ENCODE measurements at regions not wholly inside any gene's neighbourhood (a gene's known extent, or its start where the extent isn't known, plus 50 kb on each side); places are given as distances from the start of the nearest gene placed in this dataset.

- TF ChIP-seq SRSF1 (IDR thresholded peaks at IDR 0.05; ENCODE audit: low read depth, low read length) (no peak), POLR2A (conservative IDR thresholded peaks at IDR 0.05) (no peak), CTCF (IDR thresholded peaks at IDR 0.05 in 2 of 3, conservative IDR thresholded peaks at IDR 0.05 in 1 of 3; ENCODE audit: insufficient read depth in 2 of 3, low read depth in 1 of 3, low read length in 3 of 3) (no peak), ZNF444 (CRISPR knock-in tag; IDR thresholded peaks at IDR 0.05) (no peak), REST (IDR thresholded peaks at IDR 0.05; ENCODE audit: borderline replicate concordance) (no peak), REST (CRISPR knock-in tag; IDR thresholded peaks at IDR 0.05; ENCODE audit: low read depth) (no peak), ZNF175 (CRISPR knock-in tag; IDR thresholded peaks at IDR 0.05; ENCODE audit: low read depth) (no peak), ZZZ3 (IDR thresholded peaks at IDR 0.05) (no peak), ARID4B (CRISPR knock-in tag; IDR thresholded peaks at IDR 0.05) (no peak), CTCFL (IDR thresholded peaks at IDR 0.05; ENCODE audit: borderline replicate concordance, insufficient read depth, low read depth, low read length, poor library complexity, severe bottlenecking) (no peak), THRB (CRISPR knock-in tag; conservative IDR thresholded peaks at IDR 0.05) (no peak), ZBTB7A (IDR thresholded peaks at IDR 0.05; ENCODE audit: borderline replicate concordance, control insufficient read depth, low read depth, low read length) (no peak), NCOA2 (IDR thresholded peaks at IDR 0.05; ENCODE audit: partially characterized antibody in 2 of 2) (no peak), SMAD3 (CRISPR knock-in tag; conservative IDR thresholded peaks at IDR 0.05) (no peak), EZH2 (IDR thresholded peaks at IDR 0.05; ENCODE audit: borderline replicate concordance, low read depth, low read length) (no peak)
Measured at GRCh38 chr2:122500316-122501105, 745.1 kb downstream of the TSN start.
